OCI-LY1 (cell line): ENCODE measurements at regions not wholly inside any gene's neighbourhood (a gene's known extent, or its start where the extent isn't known, plus 50 kb on each side); places are given as distances from the start of the nearest gene placed in this dataset.

Source experiments
- H2AFZ ChIP-seq: fragments of 200-600 bp; sonication (generic), shearing (Covaris generic); 2 replicates; pipeline ENCODE4 v1.6.0; 2014; ENCODE audit warnings: antibody characterized with exemption, mild to moderate bottlenecking, low read length
- H3F3A ChIP-seq: fragments of 200-600 bp; sonication (generic), shearing (Covaris generic); 2 replicates; pipeline ENCODE4 v1.6.0; 2014; ENCODE audit warnings: mild to moderate bottlenecking, antibody characterized with exemption, low read length, moderate library complexity; ENCODE audit not compliant: insufficient read depth
- H3K27ac ChIP-seq: fragments of 200-600 bp; sonication (generic); 2 replicates; pipeline ENCODE4 v1.5.1; 2014; ENCODE audit warnings: low read length, mixed run types, mild to moderate bottlenecking, low read depth; ENCODE audit not compliant: poor library complexity, severe bottlenecking
- H3K27me3 ChIP-seq: fragments of 200-600 bp; sonication (generic); 2 replicates; pipeline ENCODE4 v1.6.0; 2014; ENCODE audit warnings: antibody characterized with exemption, mild to moderate bottlenecking, low read length, moderate library complexity; ENCODE audit not compliant: insufficient read depth
- H3K36me3 ChIP-seq: fragments of 200-600 bp; sonication (generic); 2 replicates; pipeline ENCODE4 v1.6.1; 2014; ENCODE audit warnings: mild to moderate bottlenecking, antibody characterized with exemption, low read length, moderate library complexity, mixed read lengths; ENCODE audit not compliant: insufficient read depth
- H3K4me1 ChIP-seq: fragments of 200-600 bp; sonication (generic); 2 replicates; pipeline ENCODE4 v1.5.1; 2014; ENCODE audit warnings: mild to moderate bottlenecking, low read length, moderate library complexity; ENCODE audit not compliant: insufficient read depth, severe bottlenecking
- H3K4me2 ChIP-seq: fragments of 200-600 bp; sonication (generic), shearing (Covaris generic); 2 replicates; pipeline ENCODE4 v1.6.1; 2014; ENCODE audit warnings: low read length
- H3K4me3 ChIP-seq: fragments of 200-600 bp; sonication (generic); 2 replicates; pipeline ENCODE4 v1.5.1; 2014; ENCODE audit warnings: low read length, low read depth, mild to moderate bottlenecking, mixed read lengths; ENCODE audit not compliant: poor library complexity, severe bottlenecking
- H3K79me2 ChIP-seq: fragments of 200-600 bp; shearing (Covaris generic); 2 replicates; pipeline ENCODE4 v1.6.1; 2016; ENCODE audit warnings: mixed run types, low read length, mixed read lengths; ENCODE audit not compliant: insufficient read depth
- H3K9ac ChIP-seq: fragments of 200-600 bp; sonication (generic), shearing (Covaris generic); 2 replicates; pipeline ENCODE4 v1.6.1; 2014; ENCODE audit warnings: mild to moderate bottlenecking, low read length, mixed read lengths
- H3K9me2 ChIP-seq: fragments of 200-600 bp; sonication (generic), shearing (Covaris generic); 2 replicates; pipeline ENCODE4 v1.6.1; 2014; ENCODE audit warnings: low read depth, mild to moderate bottlenecking, low read length, mixed read lengths
- H3K9me3 ChIP-seq: fragments of 200-600 bp; shearing (Covaris generic); 2 replicates; pipeline ENCODE4 v1.6.1; 2014; ENCODE audit warnings: low read length, mixed read lengths
- H4K20me1 ChIP-seq: fragments of 200-600 bp; sonication (generic), shearing (Covaris generic); 2 replicates; pipeline ENCODE4 v1.6.0; 2016; ENCODE audit warnings: mild to moderate bottlenecking, low read length; ENCODE audit not compliant: insufficient read depth
- EZH2 ChIP-seq: fragments of 200-600 bp; sonication (generic), shearing (Covaris generic); IDR thresholded peaks from 2 replicates; pipeline ENCODE4 v1.8.0; 2017; ENCODE audit warnings: borderline replicate concordance, mixed run types, mild to moderate bottlenecking, antibody characterized with exemption, low read length, moderate library complexity, mixed read lengths
- TF ChIP-seq, protein P1 (sequence below): fragments of 200-600 bp; sonication (generic), shearing (Covaris generic); IDR thresholded peaks from 2 replicates; pipeline ENCODE4 v1.5.1; 2017; ENCODE audit warnings: mild to moderate bottlenecking, antibody characterized with exemption, low read length, moderate library complexity, mixed read lengths

DNA sequence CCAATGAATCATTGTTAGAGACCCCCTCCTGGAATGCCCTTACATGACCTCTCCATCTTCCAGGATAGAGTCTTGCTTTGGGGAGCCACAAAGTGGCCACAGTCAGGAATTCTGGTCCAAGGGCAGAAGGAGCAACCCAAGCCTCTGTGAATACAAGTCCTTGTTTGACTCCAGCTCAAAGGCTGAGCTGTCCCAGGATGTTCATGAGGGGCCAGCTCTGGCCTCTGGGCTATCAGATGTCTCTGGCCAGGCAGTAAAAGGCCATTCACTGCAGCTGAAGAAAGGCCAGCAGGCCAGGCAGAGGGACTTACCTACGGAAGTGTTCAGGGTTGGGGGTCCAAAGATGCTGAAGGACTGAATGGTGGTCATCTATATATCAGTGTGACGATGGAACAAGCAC lies 98.3 kb upstream of the IPO9 start:
- no peaks in the 10 kb centered on the region for H3K27me3 ChIP-seq
- H3K4me3 ChIP-seq = no peak overlapping the region
- no peaks in the 10 kb centered on the region for H3K9me3 ChIP-seq
- H3F3A ChIP-seq = no peaks in the 10 kb centered on the region
- no peaks in the 10 kb centered on the region for H3K9me2 ChIP-seq
- H3K4me1 ChIP-seq = no peaks in the 10 kb centered on the region
- no peaks in the 10 kb centered on the region for H4K20me1 ChIP-seq
- H3K36me3 ChIP-seq = no peaks in the 10 kb centered on the region
- no peak overlapping the region for H3K27ac ChIP-seq
- H3K9ac ChIP-seq = no peak overlapping the region
- no peak overlapping the region for H3K4me2 ChIP-seq
- TF ChIP-seq, protein P1, sequence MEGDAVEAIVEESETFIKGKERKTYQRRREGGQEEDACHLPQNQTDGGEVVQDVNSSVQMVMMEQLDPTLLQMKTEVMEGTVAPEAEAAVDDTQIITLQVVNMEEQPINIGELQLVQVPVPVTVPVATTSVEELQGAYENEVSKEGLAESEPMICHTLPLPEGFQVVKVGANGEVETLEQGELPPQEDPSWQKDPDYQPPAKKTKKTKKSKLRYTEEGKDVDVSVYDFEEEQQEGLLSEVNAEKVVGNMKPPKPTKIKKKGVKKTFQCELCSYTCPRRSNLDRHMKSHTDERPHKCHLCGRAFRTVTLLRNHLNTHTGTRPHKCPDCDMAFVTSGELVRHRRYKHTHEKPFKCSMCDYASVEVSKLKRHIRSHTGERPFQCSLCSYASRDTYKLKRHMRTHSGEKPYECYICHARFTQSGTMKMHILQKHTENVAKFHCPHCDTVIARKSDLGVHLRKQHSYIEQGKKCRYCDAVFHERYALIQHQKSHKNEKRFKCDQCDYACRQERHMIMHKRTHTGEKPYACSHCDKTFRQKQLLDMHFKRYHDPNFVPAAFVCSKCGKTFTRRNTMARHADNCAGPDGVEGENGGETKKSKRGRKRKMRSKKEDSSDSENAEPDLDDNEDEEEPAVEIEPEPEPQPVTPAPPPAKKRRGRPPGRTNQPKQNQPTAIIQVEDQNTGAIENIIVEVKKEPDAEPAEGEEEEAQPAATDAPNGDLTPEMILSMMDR = no peak
- H3K79me2 ChIP-seq = no peaks in the 10 kb centered on the region
- no peak overlapping the region for H2AFZ ChIP-seq

- Histone ChIP-seq H3K4me1 (no peaks in the 10 kb centered on the region), H2AFZ (no peak overlapping the region), H3K9ac (no peak overlapping the region), H3K9me3 (no peaks in the 10 kb centered on the region), H3K36me3 (no peaks in the 10 kb centered on the region), H3K9me2 (no peaks in the 10 kb centered on the region), H3K27me3 (no peaks in the 10 kb centered on the region), H3K4me3 (no peak overlapping the region), H4K20me1 (no peaks in the 10 kb centered on the region), H3K4me2 (no peak overlapping the region), H3F3A (no peaks in the 10 kb centered on the region), H3K27ac (no peak overlapping the region), H3K79me2 (no peaks in the 10 kb centered on the region)
- TF ChIP-seq EZH2 = no peak
- TF ChIP-seq, protein P1 = no peak
Measured at GRCh38 chr1:201731142-201731541, 97.8 kb upstream of the IPO9 start.

GRCh38 chr1:201731592-201731991 lies 97.4 kb upstream of the IPO9 start:
- no peaks in the 10 kb centered on the region for H3F3A ChIP-seq
- no peak overlapping the region for H3K9ac ChIP-seq
- no peaks in the 10 kb centered on the region for H4K20me1 ChIP-seq
- H2AFZ ChIP-seq = no peak overlapping the region
- TF ChIP-seq, protein P1 = no peak
- TF ChIP-seq EZH2 = no peak
- no peaks in the 10 kb centered on the region for H3K9me2 ChIP-seq
- H3K27me3 ChIP-seq = no peaks in the 10 kb centered on the region
- H3K9me3 ChIP-seq = no peaks in the 10 kb centered on the region
- H3K27ac ChIP-seq = no peak overlapping the region
- no peak overlapping the region for H3K4me3 ChIP-seq
- no peak overlapping the region for H3K4me2 ChIP-seq
- H3K79me2 ChIP-seq = no peaks in the 10 kb centered on the region
- no peaks in the 10 kb centered on the region for H3K36me3 ChIP-seq
- H3K4me1 ChIP-seq = peaks cover 2% of the 10 kb centered on the region
